ENCODE measurements at regions not wholly inside any gene's neighbourhood (a gene's known extent, or its start where the extent isn't known, plus 50 kb on each side); places are given as distances from the start of the nearest gene placed in this dataset.

- H3K4me3 ChIP-seq (ENCODE audit: low read length, poor library complexity, severe bottlenecking) = no peak overlapping the region
- no peaks in the 10 kb centered on the region for H3K4me1 ChIP-seq (ENCODE audit: insufficient read depth, low read length, poor library complexity, severe bottlenecking)
- no peak overlapping the region for H3K4me2 ChIP-seq (ENCODE audit: low read depth, low read length, poor library complexity, severe bottlenecking)
- H3K9ac ChIP-seq (ENCODE audit: low read depth, low read length, poor library complexity, severe bottlenecking) = no peak overlapping the region
- no peaks in the 10 kb centered on the region for H3K36me3 ChIP-seq (ENCODE audit: insufficient read depth, low read length)
- H3K79me2 ChIP-seq (ENCODE audit: insufficient read depth, low read length) = no peaks in the 10 kb centered on the region
- H3K9me3 ChIP-seq (ENCODE audit: insufficient read depth, low read depth, low read length) = no peaks in the 10 kb centered on the region
- TF ChIP-seq EZH2phosphoT487 (IDR thresholded peaks at IDR 0.05; ENCODE audit: borderline replicate concordance) (no peak), CTCF (conservative IDR thresholded peaks at IDR 0.05; ENCODE audit: low read length) (no peak)
- no peaks in the 10 kb centered on the region for H3K9me2 ChIP-seq (replicated peaks; ENCODE audit: low read depth, low read length)
- H2AFZ ChIP-seq (ENCODE audit: low read length) = no peak overlapping the region
- no peaks in the 10 kb centered on the region for H3F3A ChIP-seq (ENCODE audit: low read depth)
- no peaks in the 10 kb centered on the region for H3K27me3 ChIP-seq (ENCODE audit: insufficient read depth, low read length, poor library complexity, severe bottlenecking)
- no peaks in the 10 kb centered on the region for H4K20me1 ChIP-seq (ENCODE audit: insufficient read depth, low read length, poor library complexity, severe bottlenecking)
Measured at GRCh38 chr2:220278022-220278421, 650.6 kb downstream of the SLC4A3 start.

GRCh38 chr2:220279372-220279771, 651.9 kb downstream of the SLC4A3 start:
- H3K4me3 ChIP-seq (ENCODE audit: low read length, poor library complexity, severe bottlenecking) = no peak overlapping the region
- H3K27me3 ChIP-seq (ENCODE audit: insufficient read depth, low read length, poor library complexity, severe bottlenecking) = no peaks in the 10 kb centered on the region
- no peaks in the 10 kb centered on the region for H3K9me3 ChIP-seq (ENCODE audit: insufficient read depth, low read depth, low read length)
- H2AFZ ChIP-seq (ENCODE audit: low read length) = no peak overlapping the region
- TF ChIP-seq CTCF (conservative IDR thresholded peaks at IDR 0.05; ENCODE audit: low read length) = no peak
- TF ChIP-seq EZH2phosphoT487 (IDR thresholded peaks at IDR 0.05; ENCODE audit: borderline replicate concordance) = no peak
- H3K4me2 ChIP-seq (ENCODE audit: low read depth, low read length, poor library complexity, severe bottlenecking) = no peak overlapping the region
- no peaks in the 10 kb centered on the region for H3F3A ChIP-seq (ENCODE audit: low read depth)
- no peaks in the 10 kb centered on the region for H3K36me3 ChIP-seq (ENCODE audit: insufficient read depth, low read length)
- no peaks in the 10 kb centered on the region for H4K20me1 ChIP-seq (ENCODE audit: insufficient read depth, low read length, poor library complexity, severe bottlenecking)
- no peaks in the 10 kb centered on the region for H3K9me2 ChIP-seq (replicated peaks; ENCODE audit: low read depth, low read length)
- H3K9ac ChIP-seq (ENCODE audit: low read depth, low read length, poor library complexity, severe bottlenecking) = no peak overlapping the region
- H3K4me1 ChIP-seq (ENCODE audit: insufficient read depth, low read length, poor library complexity, severe bottlenecking) = no peaks in the 10 kb centered on the region
- H3K79me2 ChIP-seq (ENCODE audit: insufficient read depth, low read length) = no peaks in the 10 kb centered on the region

GRCh38 chr2:220279840-220280239, 652.4 kb downstream of the SLC4A3 start:
- H3K4me1 ChIP-seq (ENCODE audit: insufficient read depth, low read length, poor library complexity, severe bottlenecking) = no peaks in the 10 kb centered on the region
- no peak overlapping the region for H3K4me2 ChIP-seq (ENCODE audit: low read depth, low read length, poor library complexity, severe bottlenecking)
- H2AFZ ChIP-seq (ENCODE audit: low read length) = no peak overlapping the region
- H3K79me2 ChIP-seq (ENCODE audit: insufficient read depth, low read length) = no peaks in the 10 kb centered on the region
- H3F3A ChIP-seq (ENCODE audit: low read depth) = no peaks in the 10 kb centered on the region
- no peaks in the 10 kb centered on the region for H3K27me3 ChIP-seq (ENCODE audit: insufficient read depth, low read length, poor library complexity, severe bottlenecking)
- no peaks in the 10 kb centered on the region for H3K9me2 ChIP-seq (replicated peaks; ENCODE audit: low read depth, low read length)
- H3K36me3 ChIP-seq (ENCODE audit: insufficient read depth, low read length) = no peaks in the 10 kb centered on the region
- no peaks in the 10 kb centered on the region for H3K9me3 ChIP-seq (ENCODE audit: insufficient read depth, low read depth, low read length)
- no peaks in the 10 kb centered on the region for H4K20me1 ChIP-seq (ENCODE audit: insufficient read depth, low read length, poor library complexity, severe bottlenecking)
- H3K9ac ChIP-seq (ENCODE audit: low read depth, low read length, poor library complexity, severe bottlenecking) = no peak overlapping the region
- H3K4me3 ChIP-seq (ENCODE audit: low read length, poor library complexity, severe bottlenecking) = no peak overlapping the region
- TF ChIP-seq CTCF (conservative IDR thresholded peaks at IDR 0.05; ENCODE audit: low read length) (no peak), EZH2phosphoT487 (IDR thresholded peaks at IDR 0.05; ENCODE audit: borderline replicate concordance) (no peak)

Measured in Loucy (cell line).